GM18511 (cell line): ENCODE measurements at regions not wholly inside any gene's neighbourhood (a gene's known extent, or its start where the extent isn't known, plus 50 kb on each side); places are given as distances from the start of the nearest gene placed in this dataset.

Source experiments
- ATAC-seq: cut with Tn5 transposase; IDR thresholded peaks from one replicate; pipeline ENCODE4 v1.9.1; 2021; ENCODE audit warnings: mild to moderate bottlenecking, moderate library complexity; ENCODE audit not compliant: unreplicated experiment

- no peak for ATAC-seq
Observed at GRCh38 chr3:148330542-148330941, 367.2 kb upstream of the AGTR1 start.

GRCh38 chr3:148331081-148331846 lies 366.4 kb upstream of the AGTR1 start:
- peak; percentile 65 for ATAC-seq

GRCh38 chr3:148332509-148332908 lies 365.2 kb upstream of the AGTR1 start:
- ATAC-seq = no peak

GRCh38 chr3:148333091-148333490 lies 364.6 kb upstream of the AGTR1 start:
- ATAC-seq = no peak

GRCh38 chr3:148335612-148336011 lies 362.1 kb upstream of the AGTR1 start:
- no peak for ATAC-seq

- no peak for ATAC-seq
Observed at GRCh38 chr3:148343416-148343815, 354.3 kb upstream of the AGTR1 start.

- no peak for ATAC-seq
Observed at GRCh38 chr3:148344521-148344920, 353.2 kb upstream of the AGTR1 start.

GRCh38 chr3:148360051-148360450 lies 337.7 kb upstream of the AGTR1 start:
- ATAC-seq = no peak

- ATAC-seq = peak; percentile 58
Observed at GRCh38 chr3:148366743-148367410, 330.8 kb upstream of the AGTR1 start.

- ATAC-seq = no peak
Observed at GRCh38 chr3:148367756-148368155, 329.9 kb upstream of the AGTR1 start.

- no peak for ATAC-seq
Observed at GRCh38 chr3:148369381-148369780, 328.3 kb upstream of the AGTR1 start.

GRCh38 chr3:148372206-148372875 lies 325.4 kb upstream of the AGTR1 start:
- ATAC-seq = no peak

- ATAC-seq = no peak
Observed at GRCh38 chr3:148373961-148374360, 323.7 kb upstream of the AGTR1 start.

- peak; percentile 96 for ATAC-seq
Observed at GRCh38 chr3:148379763-148380382, 317.8 kb upstream of the AGTR1 start.

- ATAC-seq = no peak
Observed at GRCh38 chr3:148381051-148381450, 316.7 kb upstream of the AGTR1 start.

- ATAC-seq = no peak
Observed at GRCh38 chr3:148389916-148390315, 307.8 kb upstream of the AGTR1 start.

- ATAC-seq = no peak
Observed at GRCh38 chr3:148395821-148396220, 301.9 kb upstream of the AGTR1 start.

- no peak for ATAC-seq
Observed at GRCh38 chr3:148400754-148401153, 296.9 kb upstream of the AGTR1 start.

- no peak for ATAC-seq
Observed at GRCh38 chr3:148408667-148409066, 289.0 kb upstream of the AGTR1 start.

- no peak for ATAC-seq
Observed at GRCh38 chr3:148420242-148420641, 277.5 kb upstream of the AGTR1 start.

- ATAC-seq = no peak
Observed at GRCh38 chr3:148428862-148429605, 268.7 kb upstream of the AGTR1 start.
